ENCODE measurements at regions not wholly inside any gene's neighbourhood (a gene's known extent, or its start where the extent isn't known, plus 50 kb on each side); places are given as distances from the start of the nearest gene placed in this dataset.
"Not testable (repeated sequence)": the region's sequence is repeated elsewhere in the genome, so short reads cannot be mapped to it uniquely, and the experiment has no call there.

- DNase-seq: not testable (repeated sequence)
Observed at GRCh38 chr2:90322982-90323381, 1631.5 kb downstream of the RPIA start.

- not testable (repeated sequence) for DNase-seq
Observed at GRCh38 chr2:90323612-90324558, 1632.4 kb downstream of the RPIA start.

GRCh38 chr2:90324672-90325071, 1633.2 kb downstream of the RPIA start:
- DNase-seq: not testable (repeated sequence)

DNA sequence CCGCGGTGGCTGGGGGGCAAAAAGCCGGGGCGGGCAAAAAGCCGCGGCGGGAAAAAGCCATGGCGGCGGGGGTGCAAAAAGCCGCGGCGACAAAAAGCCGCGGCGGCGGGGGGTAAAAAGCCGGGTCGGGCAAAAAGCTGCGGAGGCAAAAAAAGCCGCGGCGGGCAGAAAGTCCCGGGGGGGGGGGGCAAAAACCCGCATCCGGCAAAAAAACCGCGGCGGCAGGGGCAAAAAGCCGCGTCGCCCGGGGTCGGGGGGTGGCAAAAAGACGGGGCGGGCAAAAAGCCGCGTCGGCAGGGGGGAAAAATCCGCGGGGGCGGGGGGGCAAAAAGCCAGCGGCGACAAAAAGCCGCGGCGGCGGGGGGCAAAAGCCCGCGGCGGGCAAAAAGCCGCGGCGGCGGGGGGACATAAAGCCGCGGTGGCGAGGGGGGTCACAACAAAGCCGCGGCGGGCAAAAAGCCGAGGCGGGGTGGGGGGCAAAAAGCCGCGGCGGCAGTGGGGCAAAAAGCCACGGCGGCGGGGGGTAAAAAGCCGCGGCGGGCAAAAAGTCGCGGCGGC, 1634.4 kb downstream of the RPIA start:
- DNase-seq: not testable (repeated sequence)

GRCh38 chr2:90355546-90355945, 1664.1 kb downstream of the RPIA start:
- not testable (repeated sequence) for DNase-seq

DNA sequence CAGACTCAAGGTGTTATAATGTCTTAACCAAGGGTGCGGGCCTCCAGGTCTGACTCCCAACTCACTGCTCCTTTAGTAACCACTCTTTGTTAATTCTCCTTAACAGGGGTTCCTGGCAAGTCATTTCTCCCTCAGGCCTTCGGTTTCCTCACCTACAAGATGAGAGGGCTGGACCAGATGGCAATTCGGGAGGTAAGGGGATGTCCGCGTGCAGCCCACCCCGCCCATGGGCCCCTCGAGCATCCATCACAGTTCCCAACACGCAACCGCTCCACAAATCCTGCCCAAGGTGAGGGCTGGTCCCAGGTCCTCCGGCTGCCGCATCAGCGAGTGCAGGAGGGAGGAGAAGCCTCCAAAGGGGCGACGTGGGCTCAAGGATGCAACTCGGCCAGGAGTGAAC, 1667.9 kb downstream of the RPIA start:
- DNase-seq: not testable (repeated sequence)

- DNase-seq: not testable (repeated sequence)
Observed at GRCh38 chr2:90359887-90360730, 1668.6 kb downstream of the RPIA start.

DNA sequence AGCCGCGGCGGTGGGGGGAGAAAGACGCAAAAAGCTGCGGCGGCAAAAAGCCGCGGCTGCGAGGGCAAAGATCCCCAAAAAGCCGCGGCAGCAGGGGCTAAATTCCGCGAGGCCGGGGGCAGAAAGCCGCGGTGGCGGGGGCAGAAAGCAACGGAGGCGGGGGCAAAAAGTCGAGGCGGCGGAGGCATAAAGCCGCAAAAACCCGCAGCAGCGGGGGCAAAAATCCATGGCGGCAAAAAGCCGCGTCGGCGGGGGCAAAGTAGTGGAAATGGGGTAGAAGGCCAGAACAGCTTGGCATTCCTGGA, 1669.2 kb downstream of the RPIA start:
- DNase-seq: not testable (repeated sequence)
